A172 (cell line): ENCODE measurements at regions not wholly inside any gene's neighbourhood (a gene's known extent, or its start where the extent isn't known, plus 50 kb on each side); places are given as distances from the start of the nearest gene placed in this dataset.
"Not testable (repeated sequence)": the region's sequence is repeated elsewhere in the genome, so short reads cannot be mapped to it uniquely, and the experiment has no call there.

Source experiments
- DNase-seq: peaks from one replicate; pipeline ENCODE4 v3.0.0-alpha.2; 2015; ENCODE audit warnings: low spot score

GRCh38 chr6:93183531-93183972 lies 235.8 kb downstream of the EPHA7 start:
- no peak for DNase-seq

GRCh38 chr6:93182938-93183479 lies 236.3 kb downstream of the EPHA7 start:
- DNase-seq: no peak

- DNase-seq: no peak
Observed at GRCh38 chr6:93177918-93178317, 241.4 kb downstream of the EPHA7 start.

GRCh38 chr6:93177438-93177837 lies 241.9 kb downstream of the EPHA7 start:
- DNase-seq: no peak

GRCh38 chr6:93176070-93176469 lies 243.3 kb downstream of the EPHA7 start:
- DNase-seq: no peak

GRCh38 chr6:93173573-93173972 lies 245.8 kb downstream of the EPHA7 start:
- not testable (repeated sequence) for DNase-seq

GRCh38 chr6:93165850-93166430 lies 253.4 kb downstream of the EPHA7 start:
- DNase-seq: no peak

- DNase-seq: no peak
Observed at GRCh38 chr6:93164781-93165180, 254.6 kb downstream of the EPHA7 start.

GRCh38 chr6:93163146-93163545 lies 256.2 kb downstream of the EPHA7 start:
- no peak for DNase-seq

GRCh38 chr6:93139408-93140081 lies 279.8 kb downstream of the EPHA7 start:
- no peak for DNase-seq

GRCh38 chr6:93136111-93136510 lies 283.2 kb downstream of the EPHA7 start:
- DNase-seq: no peak

- no peak for DNase-seq
Observed at GRCh38 chr6:93124006-93124632, 295.2 kb downstream of the EPHA7 start.

GRCh38 chr6:93123585-93123984 lies 295.8 kb downstream of the EPHA7 start:
- DNase-seq: no peak

GRCh38 chr6:93120154-93120742 lies 299.1 kb downstream of the EPHA7 start:
- no peak for DNase-seq

GRCh38 chr6:93105907-93106306 lies 313.5 kb downstream of the EPHA7 start:
- DNase-seq: no peak

- DNase-seq: peak; percentile 27
Observed at GRCh38 chr6:93105017-93105416, 314.3 kb downstream of the EPHA7 start.

- no peak for DNase-seq
Observed at GRCh38 chr6:93104195-93104817, 315.1 kb downstream of the EPHA7 start.

- no peak for DNase-seq
Observed at GRCh38 chr6:93088621-93089501, 330.5 kb downstream of the EPHA7 start.

- no peak for DNase-seq
Observed at GRCh38 chr6:93087606-93088005, 331.8 kb downstream of the EPHA7 start.

GRCh38 chr6:93086351-93086750 lies 333.0 kb downstream of the EPHA7 start:
- no peak for DNase-seq
